IMR-90 (cell line): ENCODE measurements at regions not wholly inside any gene's neighbourhood (a gene's known extent, or its start where the extent isn't known, plus 50 kb on each side); places are given as distances from the start of the nearest gene placed in this dataset.

Experiments
- ATAC-seq: fragments of 200-7000 bp; cut with Tn5 transposase; 2 replicates; pipeline ENCODE4 v1.9.1; 2020; ENCODE audit warnings: low read depth, mild to moderate bottlenecking, moderate library complexity
- BruUV-seq: library from RNA; stranded (reverse); fragments of 400-500 nt; replicated peaks from 2 replicates; lab custom pipeline; 2021; lab: Mats Ljungman, UMichigan
- CTCF ChIA-PET: fragments of 300-600 bp; formaldehyde crosslinking; extraction: SDS; loops from one replicate; lab custom pipeline; 2021; ENCODE audit warnings: antibody characterized with exemption; lab: Yijun Ruan, JAX
- POLR2A ChIA-PET: fragments of 300-600 bp; sonication (Branson Sonifier 250); formaldehyde crosslinking; loops from one replicate; lab custom pipeline; 2022; ENCODE audit warnings: antibody characterized with exemption; ENCODE audit not compliant: unreplicated experiment; lab: Charles Lee
- DNase-seq: peaks from one replicate; pipeline ENCODE4 v3.0.0; 2013
- H2AFZ ChIP-seq: replicated peaks from 2 replicates; pipeline ENCODE3; 2013; ENCODE audit warnings: low read length, mild to moderate bottlenecking; ENCODE audit not compliant: poor library complexity
- H2AK5ac ChIP-seq: 2 replicates; pipeline ENCODE4 v1.6.1; 2013; ENCODE audit warnings: low read depth, low read length, inconsistent platforms
- H2AK9ac ChIP-seq: replicated peaks from 2 replicates; pipeline ENCODE3; 2013; ENCODE audit warnings: mild to moderate bottlenecking, low read depth, low read length, moderate library complexity; ENCODE audit not compliant: poor library complexity
- H2BK120ac ChIP-seq: 2 replicates; pipeline ENCODE4 v1.6.1; 2013; ENCODE audit warnings: low read depth, low read length, inconsistent platforms
- H2BK15ac ChIP-seq: 3 replicates; pipeline ENCODE4 v1.6.1; 2013; ENCODE audit warnings: low read depth, low read length, inconsistent platforms
- H2BK20ac ChIP-seq: 2 replicates; pipeline ENCODE4 v1.6.1; 2013; ENCODE audit warnings: low read depth, mild to moderate bottlenecking, inconsistent platforms, low read length, moderate library complexity
- H2BK5ac ChIP-seq: 2 replicates; pipeline ENCODE4 v1.6.1; 2013; ENCODE audit warnings: mild to moderate bottlenecking, low read depth, low read length, inconsistent platforms; ENCODE audit not compliant: poor library complexity, severe bottlenecking
- H3K14ac ChIP-seq: replicated peaks from 2 replicates; pipeline ENCODE4 v1.6.1; 2013; ENCODE audit warnings: low read depth, low read length, inconsistent platforms
- H3K18ac ChIP-seq: 2 replicates; pipeline ENCODE4 v1.6.1; 2013; ENCODE audit warnings: low read depth, low read length, control low read depth
- H3K23ac ChIP-seq: 2 replicates; pipeline ENCODE4 v1.6.1; 2013; ENCODE audit warnings: low read depth, low read length, inconsistent platforms
- H3K27ac ChIP-seq: 2 replicates; pipeline ENCODE4 v1.5.1; 2013; ENCODE audit warnings: mild to moderate bottlenecking, control low read depth, low read length; ENCODE audit not compliant: insufficient read depth
- H3K27me3 ChIP-seq: 2 replicates; pipeline ENCODE4 v1.6.1; 2013; ENCODE audit warnings: low read length; ENCODE audit not compliant: control insufficient read depth, insufficient read depth
- H3K36me3 ChIP-seq: 2 replicates; pipeline ENCODE4 v1.6.1; 2013; ENCODE audit warnings: low read length, mixed read lengths; ENCODE audit not compliant: control insufficient read depth, insufficient read depth
- H3K4ac ChIP-seq: 2 replicates; pipeline ENCODE4 v1.6.1; 2013; ENCODE audit warnings: low read depth, low read length, inconsistent platforms
- H3K4me1 ChIP-seq: 2 replicates; pipeline ENCODE4 v1.6.1; 2013; ENCODE audit warnings: low read length, mixed read lengths; ENCODE audit not compliant: control insufficient read depth, insufficient read depth
- H3K4me2 ChIP-seq: 2 replicates; pipeline ENCODE4 v1.6.1; 2013; ENCODE audit warnings: low read depth, mild to moderate bottlenecking, control low read depth, low read length, moderate library complexity
- H3K4me3 ChIP-seq: 2 replicates; pipeline ENCODE4 v1.5.1; 2013; ENCODE audit warnings: low read depth, mild to moderate bottlenecking, control low read depth, low read length, moderate library complexity; ENCODE audit not compliant: insufficient read depth
- H3K56ac ChIP-seq: 2 replicates; pipeline ENCODE4 v1.6.1; 2013; ENCODE audit warnings: low read length, inconsistent platforms; ENCODE audit not compliant: insufficient read depth; ENCODE audit errors: extremely low read depth
- H3K79me1 ChIP-seq, 2 experiments: 2 replicates each; pipeline ENCODE4 v1.6.1; 2013; ENCODE audit warnings: low read length in 2 of 2, inconsistent platforms in 1 of 2, low read depth in 1 of 2
- H3K9ac ChIP-seq: 2 replicates; pipeline ENCODE4 v1.6.1; 2013; ENCODE audit warnings: low read depth, low read length, control low read depth
- H3K9me1 ChIP-seq: 2 replicates; pipeline ENCODE4 v1.6.1; 2013; ENCODE audit warnings: low read length, inconsistent platforms; ENCODE audit not compliant: insufficient read depth
- H3K9me3 ChIP-seq: 2 replicates; pipeline ENCODE4 v1.6.1; 2013; ENCODE audit warnings: low read length; ENCODE audit not compliant: control insufficient read depth, insufficient read depth
- H4K20me1 ChIP-seq: 2 replicates; pipeline ENCODE4 v1.6.1; 2013; ENCODE audit warnings: low read length, inconsistent platforms; ENCODE audit not compliant: insufficient read depth
- H4K5ac ChIP-seq: 2 replicates; pipeline ENCODE4 v1.6.1; 2013; ENCODE audit warnings: mild to moderate bottlenecking, low read depth, low read length, control low read depth
- H4K8ac ChIP-seq, 2 experiments: 2 replicates each; pipeline ENCODE4 v1.6.1; 2013; ENCODE audit warnings: low read depth in 2 of 2, low read length in 2 of 2, control low read depth in 1 of 2, inconsistent platforms in 1 of 2
- H4K91ac ChIP-seq: 2 replicates; pipeline ENCODE4 v1.6.1; 2013; ENCODE audit warnings: low read depth, low read length, inconsistent platforms; ENCODE audit not compliant: insufficient read depth
- BHLHE40 ChIP-seq: fragments of 150-350 bp; IDR thresholded peaks from 2 replicates; pipeline ENCODE4 v1.6.1; 2016; ENCODE audit warnings: mild to moderate bottlenecking, low read depth, low read length
- CEBPB ChIP-seq: IDR thresholded peaks from 2 replicates; pipeline ENCODE4 v1.6.1; 2012; ENCODE audit warnings: low read depth, low read length, improper control_type of control experiment
- CHD1 ChIP-seq: IDR thresholded peaks from 2 replicates; pipeline ENCODE4 v1.6.1; 2012; ENCODE audit warnings: low read depth, low read length, improper control_type of control experiment
- CTCF ChIP-seq: conservative IDR thresholded peaks from 2 replicates; pipeline ENCODE4 v1.5.1; 2012; ENCODE audit warnings: mild to moderate bottlenecking, low read depth, low read length, improper control_type of control experiment
- MAZ ChIP-seq: IDR thresholded peaks from 2 replicates; pipeline ENCODE4 v1.6.1; 2012; ENCODE audit warnings: low read depth, mild to moderate bottlenecking, low read length, improper control_type of control experiment, moderate library complexity, borderline replicate concordance
- MXI1 ChIP-seq: IDR thresholded peaks from 2 replicates; pipeline ENCODE4 v1.6.1; 2012; ENCODE audit warnings: low read depth, mild to moderate bottlenecking, low read length, moderate library complexity, borderline replicate concordance
- NFE2L2 ChIP-seq: fragments of 150-350 bp; IDR thresholded peaks from 2 replicates; pipeline ENCODE4 v1.6.1; 2016; ENCODE audit warnings: low read depth, mild to moderate bottlenecking, low read length
- POLR2A ChIP-seq: IDR thresholded peaks from 2 replicates; pipeline ENCODE4 v1.6.1; 2012; ENCODE audit warnings: mild to moderate bottlenecking, low read depth, low read length
- RAD21 ChIP-seq: IDR thresholded peaks from 2 replicates; pipeline ENCODE4 v1.6.1; 2012; ENCODE audit warnings: low read length, improper control_type of control experiment
- RCOR1 ChIP-seq: IDR thresholded peaks from 2 replicates; pipeline ENCODE4 v1.6.1; 2012; ENCODE audit warnings: mild to moderate bottlenecking, low read length, improper control_type of control experiment; ENCODE audit not compliant: insufficient replicate concordance
- RFX5 ChIP-seq: IDR thresholded peaks from 2 replicates; pipeline ENCODE4 v1.8.0; 2012; ENCODE audit warnings: low read depth, mild to moderate bottlenecking, low read length, moderate library complexity
- SMC3 ChIP-seq: fragments of 150-350 bp; IDR thresholded peaks from 2 replicates; pipeline ENCODE4 v1.6.1; 2016; ENCODE audit warnings: low read depth, mild to moderate bottlenecking, antibody characterized with exemption, low read length, moderate library complexity
- WGBS, 2 experiments: methylation state at CpG; one replicate each; pipeline versions ENCODE4 v1.1.5 to v1.1.7; 2013; ENCODE audit warnings: missing lambda C conversion rate in 2 of 2; ENCODE audit not compliant: insufficient read length in 1 of 2; ENCODE audit errors: extremely low coverage in 2 of 2; 5-methylcytosine and 5-hydroxymethylcytosine counted together
- dilution Hi-C: fragments of 300-500 bp; cut with HindIII; formaldehyde crosslinking; loops from one replicate; pipeline ENCODE4 v1.14.3; 2018; ENCODE audit warnings: low sequenced_read_pairs; ENCODE audit not compliant: unreplicated experiment
- in situ Hi-C: fragments of 300-500 bp; cut with MboI; formaldehyde crosslinking; loops from 3 replicates; pipeline ENCODE4 v1.14.3; 2019; ENCODE audit warnings: low sequenced_read_pairs, inconsistent platforms, mixed read lengths
- intact Hi-C: fragments of 100-400 bp; cut with micrococcal nuclease; formaldehyde crosslinking; loops from 2 replicates; pipeline ENCODE4 v1.10.0; 2022

- no peaks in the 10 kb centered on the region for H3K79me1 ChIP-seq
- no peak for TF ChIP-seq SMC3
- TF ChIP-seq BHLHE40: no peak
- no peak for TF ChIP-seq RCOR1
- TF ChIP-seq CEBPB: no peak
- TF ChIP-seq CTCF: no peak
- TF ChIP-seq POLR2A: no peak
- no peak for TF ChIP-seq MAZ
- no peak for TF ChIP-seq RAD21
- TF ChIP-seq NFE2L2: no peak
- no peak for TF ChIP-seq MXI1
- no peak for TF ChIP-seq CHD1
- TF ChIP-seq RFX5: no peak
- ChIA-PET CTCF (interaction anchor here (1.0 kb wide), 1 partner anchor 26 kb away, joined by 3 read pairs; no protein-coding TSS in a partner anchor), POLR2A (no interaction called here)
- intact Hi-C loops: no loop called here
- no peaks in the 10 kb centered on the region for H3K4me1 ChIP-seq
- H4K91ac ChIP-seq: no peak overlapping the region
- DNase-seq (no peak), ATAC-seq (no peak)
- H4K5ac ChIP-seq: no peak overlapping the region
- H3K14ac ChIP-seq: no peak overlapping the region
- H3K9ac ChIP-seq: no peak overlapping the region
- in situ Hi-C loops: no loop called here
- no peak overlapping the region for H2BK5ac ChIP-seq
- H3K9me1 ChIP-seq: no peaks in the 10 kb centered on the region; the same call in 1 of the 2 replicates
- no peak overlapping the region for H3K18ac ChIP-seq
- H3K4me3 ChIP-seq: no peak overlapping the region
- H3K36me3 ChIP-seq: no peaks in the 10 kb centered on the region
- H2BK20ac ChIP-seq: no peak overlapping the region
- no peak overlapping the region for H3K23ac ChIP-seq
- H2AK9ac ChIP-seq: no peak overlapping the region
- WGBS, 2 experiments: no CpG with 5 or more reads among the region's 6 CpGs
- no peak overlapping the region for H4K8ac ChIP-seq
- H3K56ac ChIP-seq: no peak overlapping the region
- H4K20me1 ChIP-seq: no peaks in the 10 kb centered on the region
- peaks cover 2% of the 10 kb centered on the region for H3K27me3 ChIP-seq
- no peak overlapping the region for H3K4ac ChIP-seq
- BruUV-seq: no TSS peak
- H2BK120ac ChIP-seq: no peak overlapping the region
- H3K27ac ChIP-seq: no peak overlapping the region
- no peak overlapping the region for H2AK5ac ChIP-seq
- dilution Hi-C loops: no loop called here
- H3K9me3 ChIP-seq: peaks cover 2% of the 10 kb centered on the region; the same call in 1 of the 2 replicates
- no peak overlapping the region for H2BK15ac ChIP-seq
- H3K4me2 ChIP-seq: no peak overlapping the region
- no peak overlapping the region for H2AFZ ChIP-seq
Measured at GRCh38 chr10:91050371-91051034, 129.6 kb upstream of the ANKRD1 start.
